ENCODE measurements at regions not wholly inside any gene's neighbourhood (a gene's known extent, or its start where the extent isn't known, plus 50 kb on each side); places are given as distances from the start of the nearest gene placed in this dataset.

- peak in 2 of 3 donors; percentile 35 to 36 for DNase-seq
These were observed 52.6 kb upstream of the DCTD start for GRCh38 chr4:182969651-182970279.

- no peak for DNase-seq
These were observed 51.9 kb upstream of the DCTD start for GRCh38 chr4:182968917-182969650.

GRCh38 chr4:182967403-182967802 lies 50.2 kb upstream of the DCTD start:
- DNase-seq, result no peak
